Gastroesophageal sphincter (tissue), 3 donors: ENCODE measurements at regions not wholly inside any gene's neighbourhood (a gene's known extent, or its start where the extent isn't known, plus 50 kb on each side); places are given as distances from the start of the nearest gene placed in this dataset.

Experiments used
- EP300 ChIP-seq: sonication (generic); formaldehyde crosslinking; IDR thresholded peaks from one replicate; pipeline ENCODE4 v1.6.1; 2017; ENCODE audit warnings: antibody characterized with exemption, mild to moderate bottlenecking
- POLR2A ChIP-seq, 2 donors: fragments of 450-650 bp; IDR thresholded peaks; one replicate each; pipeline ENCODE4 v1.6.1; 2017; ENCODE audit warnings: antibody characterized with exemption in 2 of 2, mild to moderate bottlenecking in 2 of 2, moderate library complexity in 1 of 2
- TF ChIP-seq, protein P1 (sequence below), 4 experiments: fragments of 200-600 bp in 2 of 4; fragments of 450-650 bp in 2 of 4; sonication (generic) in 1 of 4; IDR thresholded peaks; one replicate each; pipeline ENCODE4 v1.5.1; 2017 to 2019; ENCODE audit warnings: antibody characterized with exemption in 4 of 4, mild to moderate bottlenecking in 2 of 4, moderate library complexity in 2 of 4

DNA sequence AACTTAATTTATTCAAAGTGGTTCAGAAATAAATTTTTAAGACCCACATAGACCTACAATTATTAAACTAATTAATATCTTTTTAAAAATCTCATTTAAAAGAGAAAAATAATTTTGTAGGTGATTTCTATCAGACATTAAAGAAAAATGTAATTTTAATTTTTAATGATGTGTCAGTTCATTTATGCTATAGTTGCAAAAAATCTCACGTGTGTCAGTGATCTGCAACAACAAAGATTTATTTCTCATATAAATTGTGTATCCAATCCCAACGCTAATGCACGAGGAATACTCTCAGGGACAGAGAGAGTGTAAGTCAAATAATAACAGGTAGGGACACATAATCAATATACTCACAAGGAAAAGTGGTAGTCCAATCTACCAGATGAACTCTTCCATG, 456.6 kb upstream of the CCDC54 start:
- TF ChIP-seq, protein P1, sequence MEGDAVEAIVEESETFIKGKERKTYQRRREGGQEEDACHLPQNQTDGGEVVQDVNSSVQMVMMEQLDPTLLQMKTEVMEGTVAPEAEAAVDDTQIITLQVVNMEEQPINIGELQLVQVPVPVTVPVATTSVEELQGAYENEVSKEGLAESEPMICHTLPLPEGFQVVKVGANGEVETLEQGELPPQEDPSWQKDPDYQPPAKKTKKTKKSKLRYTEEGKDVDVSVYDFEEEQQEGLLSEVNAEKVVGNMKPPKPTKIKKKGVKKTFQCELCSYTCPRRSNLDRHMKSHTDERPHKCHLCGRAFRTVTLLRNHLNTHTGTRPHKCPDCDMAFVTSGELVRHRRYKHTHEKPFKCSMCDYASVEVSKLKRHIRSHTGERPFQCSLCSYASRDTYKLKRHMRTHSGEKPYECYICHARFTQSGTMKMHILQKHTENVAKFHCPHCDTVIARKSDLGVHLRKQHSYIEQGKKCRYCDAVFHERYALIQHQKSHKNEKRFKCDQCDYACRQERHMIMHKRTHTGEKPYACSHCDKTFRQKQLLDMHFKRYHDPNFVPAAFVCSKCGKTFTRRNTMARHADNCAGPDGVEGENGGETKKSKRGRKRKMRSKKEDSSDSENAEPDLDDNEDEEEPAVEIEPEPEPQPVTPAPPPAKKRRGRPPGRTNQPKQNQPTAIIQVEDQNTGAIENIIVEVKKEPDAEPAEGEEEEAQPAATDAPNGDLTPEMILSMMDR (IDR thresholded peaks at IDR 0.05): no peak
- TF ChIP-seq POLR2A (IDR thresholded peaks at IDR 0.05): no peak
- TF ChIP-seq EP300: no peak
